ENCODE measurements at regions not wholly inside any gene's neighbourhood (a gene's known extent, or its start where the extent isn't known, plus 50 kb on each side); places are given as distances from the start of the nearest gene placed in this dataset.

- Mint-ChIP-seq H3K4me3 (ENCODE audit: unreplicated experiment) (no peak overlapping the region), H3K27me3 (ENCODE audit: insufficient read depth, unreplicated experiment) (no peaks in the 10 kb centered on the region), H3K27ac (ENCODE audit: low read depth, unreplicated experiment) (no peak overlapping the region), H3K4me1 (ENCODE audit: insufficient read depth, unreplicated experiment) (peaks cover 4% of the 10 kb centered on the region), H3K9me3 (ENCODE audit: unreplicated experiment) (no peaks in the 10 kb centered on the region), H3K36me3 (ENCODE audit: insufficient read depth, unreplicated experiment) (no peaks in the 10 kb centered on the region)
- ChIA-PET CTCF (no interaction called here), POLR2A (no interaction called here)
- no peak for DNase-seq (ENCODE audit: unreplicated experiment)
- TF ChIP-seq CTCF (IDR thresholded peaks at IDR 0.05; ENCODE audit: unreplicated experiment), result no peak
- intact Hi-C loops (cut with micrococcal nuclease), result no loop called here
- no TSS peak for BruUV-seq (replicated peaks)
Observed at GRCh38 chr2:5984273-5984655, 292.1 kb downstream of the SOX11 start.

GRCh38 chr2:5984946-5985345 lies 292.8 kb downstream of the SOX11 start:
- Mint-ChIP-seq H3K9me3 (ENCODE audit: unreplicated experiment) (no peaks in the 10 kb centered on the region), H3K27me3 (ENCODE audit: insufficient read depth, unreplicated experiment) (no peaks in the 10 kb centered on the region), H3K27ac (ENCODE audit: low read depth, unreplicated experiment) (no peak overlapping the region), H3K4me3 (ENCODE audit: unreplicated experiment) (no peak overlapping the region), H3K4me1 (ENCODE audit: insufficient read depth, unreplicated experiment) (no peaks in the 10 kb centered on the region), H3K36me3 (ENCODE audit: insufficient read depth, unreplicated experiment) (no peaks in the 10 kb centered on the region)
- no TSS peak for BruUV-seq (replicated peaks)
- TF ChIP-seq CTCF (IDR thresholded peaks at IDR 0.05; ENCODE audit: unreplicated experiment), result no peak
- no peak for DNase-seq (ENCODE audit: unreplicated experiment)
- POLR2A ChIA-PET, result no interaction called here
- CTCF ChIA-PET, result interaction anchor here (1.1 kb wide), 1 partner anchor 146 kb away, joined by 3 read pairs; no protein-coding TSS in a partner anchor
- intact Hi-C loops (cut with micrococcal nuclease), result no loop called here

GRCh38 chr2:5985536-5986385 lies 293.6 kb downstream of the SOX11 start:
- POLR2A ChIA-PET, result no interaction called here
- H3K4me1 Mint-ChIP-seq (ENCODE audit: insufficient read depth, unreplicated experiment), result no peaks in the 10 kb centered on the region
- BruUV-seq (replicated peaks), result no TSS peak

More at GRCh38 chr2:5985536-5986385, 293.6 kb downstream of the SOX11 start:
- intact Hi-C loops (cut with micrococcal nuclease), result no loop called here
- Mint-ChIP-seq H3K36me3 (ENCODE audit: insufficient read depth, unreplicated experiment) (no peaks in the 10 kb centered on the region), H3K27ac (ENCODE audit: low read depth, unreplicated experiment) (no peak overlapping the region), H3K4me3 (ENCODE audit: unreplicated experiment) (no peak overlapping the region), H3K27me3 (ENCODE audit: insufficient read depth, unreplicated experiment) (no peaks in the 10 kb centered on the region), H3K9me3 (ENCODE audit: unreplicated experiment) (no peaks in the 10 kb centered on the region)
- TF ChIP-seq CTCF (IDR thresholded peaks at IDR 0.05; ENCODE audit: unreplicated experiment), result no peak
- CTCF ChIA-PET, result interaction anchor here (1.1 kb wide), 1 partner anchor 147 kb away, joined by 3 read pairs; no protein-coding TSS in a partner anchor
- DNase-seq (ENCODE audit: unreplicated experiment), result no peak

Measured in MCF 10A (cell line).